WERI-Rb-1 (cell line): ENCODE measurements at regions not wholly inside any gene's neighbourhood (a gene's known extent, or its start where the extent isn't known, plus 50 kb on each side); places are given as distances from the start of the nearest gene placed in this dataset.

Source experiments
- DNase-seq: peaks from one replicate; pipeline ENCODE4 v3.0.0-alpha.2; 2020
- H3K27ac ChIP-seq: fragments of 250-450 bp; sonication (Bioruptor Pico); 2 replicates; pipeline ENCODE4 v1.5.1; 2020; ENCODE audit warnings: mild to moderate bottlenecking, moderate library complexity
- H3K27me3 ChIP-seq: fragments of 250-450 bp; sonication (Bioruptor Pico); 2 replicates; pipeline ENCODE4 v1.5.1; 2021; ENCODE audit warnings: mild to moderate bottlenecking, low read depth, moderate library complexity; ENCODE audit not compliant: insufficient read depth, severe bottlenecking
- H3K36me3 ChIP-seq: fragments of 250-450 bp; sonication (Bioruptor Pico); 2 replicates; pipeline ENCODE4 v1.5.1; 2020; ENCODE audit warnings: mild to moderate bottlenecking, moderate library complexity
- H3K4me3 ChIP-seq: 2 replicates; pipeline ENCODE4 v1.5.1; 2011; ENCODE audit warnings: low read depth, mild to moderate bottlenecking, control low read depth, low read length
- H3K9me3 ChIP-seq: fragments of 250-450 bp; sonication (Bioruptor Pico); 2 replicates; pipeline ENCODE4 v1.5.1; 2021; ENCODE audit warnings: mild to moderate bottlenecking, moderate library complexity; ENCODE audit not compliant: severe bottlenecking
- CTCF ChIP-seq: IDR thresholded peaks from 2 replicates; pipeline ENCODE4 v1.5.1; 2011; ENCODE audit warnings: low read depth, mild to moderate bottlenecking, control low read depth, inconsistent platforms, low read length

GRCh38 chr7:153130052-153130451, 370.5 kb downstream of the ACTR3B start:
- Histone ChIP-seq H3K27ac (no peak overlapping the region), H3K36me3 (no peaks in the 10 kb centered on the region)
- TF ChIP-seq CTCF, result no peak

DNA sequence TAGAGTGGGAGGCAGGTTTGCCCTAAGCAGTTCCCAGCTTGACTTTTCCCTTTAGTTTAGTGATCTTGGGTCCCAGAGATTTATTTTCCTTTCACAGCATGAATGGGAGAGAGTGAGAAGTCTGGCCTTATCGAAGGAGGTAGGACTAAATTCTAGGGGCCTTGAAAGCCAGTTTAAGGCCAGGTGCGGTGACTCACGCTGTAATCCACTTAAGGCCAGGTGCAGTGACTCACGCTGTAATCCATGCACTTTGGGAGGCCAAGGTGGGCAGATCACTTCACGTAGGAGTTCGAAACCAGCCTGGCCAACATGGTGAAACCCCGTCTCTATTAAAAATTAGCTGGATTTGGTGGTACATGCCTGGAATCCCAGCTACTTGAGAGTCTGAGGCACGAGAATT, 392.2 kb downstream of the ACTR3B start:
- Histone ChIP-seq H3K4me3 (no peak overlapping the region), H3K27ac (no peak overlapping the region), H3K27me3 (peaks cover 83% of the 10 kb centered on the region), H3K9me3 (peaks cover 2% of the 10 kb centered on the region), H3K36me3 (no peaks in the 10 kb centered on the region)
- DNase-seq, result no peak
- no peak for TF ChIP-seq CTCF

More at GRCh38 chr7:153130052-153130451, 370.5 kb downstream of the ACTR3B start:
- H3K9me3 ChIP-seq, result peaks cover 2% of the 10 kb centered on the region
- H3K4me3 ChIP-seq, result no peak overlapping the region
- DNase-seq, result no peak
- H3K27me3 ChIP-seq, result peaks cover 50% of the 10 kb centered on the region

- Histone ChIP-seq H3K9me3 (no peaks in the 10 kb centered on the region), H3K4me3 (no peak overlapping the region), H3K36me3 (no peaks in the 10 kb centered on the region), H3K27ac (no peak overlapping the region), H3K27me3 (peaks cover 83% of the 10 kb centered on the region)
- no peak for DNase-seq
- TF ChIP-seq CTCF, result no peak
Observed at GRCh38 chr7:153152801-153153422, 393.4 kb downstream of the ACTR3B start.

DNA sequence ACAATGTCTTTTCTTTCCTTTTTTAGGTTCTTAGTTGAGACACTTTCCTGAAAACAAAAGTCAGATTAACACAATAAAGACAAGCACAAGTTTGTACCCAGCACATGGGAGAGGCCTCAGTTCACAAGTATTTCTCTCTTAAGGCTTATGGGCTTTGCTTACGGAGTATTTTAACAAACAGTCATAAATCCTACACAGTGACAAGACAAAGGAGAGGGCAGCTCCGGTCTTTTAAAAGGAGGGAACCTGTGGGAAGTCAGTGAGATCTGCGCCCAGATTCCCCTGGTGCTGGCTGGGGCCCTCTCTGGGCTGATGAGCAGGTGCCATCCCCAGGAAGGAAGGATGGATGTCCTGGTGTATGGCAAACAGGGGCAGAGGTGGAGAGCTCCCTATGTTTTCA, 398.6 kb downstream of the ACTR3B start:
- TF ChIP-seq CTCF, result no peak
- Histone ChIP-seq H3K36me3 (no peaks in the 10 kb centered on the region), H3K4me3 (no peak overlapping the region), H3K27me3 (peaks cover 56% of the 10 kb centered on the region), H3K9me3 (peaks cover 2% of the 10 kb centered on the region), H3K27ac (no peak overlapping the region)
- no peak for DNase-seq

- H3K9me3 ChIP-seq, result peaks cover 9% of the 10 kb centered on the region
- no peak for DNase-seq
- H3K27me3 ChIP-seq, result peaks cover 25% of the 10 kb centered on the region
- no peak for TF ChIP-seq CTCF
- no peak overlapping the region for H3K27ac ChIP-seq
- H3K4me3 ChIP-seq, result no peak overlapping the region
- no peaks in the 10 kb centered on the region for H3K36me3 ChIP-seq
Observed at GRCh38 chr7:153170287-153170686, 410.7 kb downstream of the ACTR3B start.

- no peaks in the 10 kb centered on the region for H3K36me3 ChIP-seq
- peaks cover 5% of the 10 kb centered on the region for H3K9me3 ChIP-seq
- peaks cover 59% of the 10 kb centered on the region for H3K27me3 ChIP-seq
- DNase-seq, result no peak
- no peak for TF ChIP-seq CTCF
- H3K4me3 ChIP-seq, result no peak overlapping the region
- H3K27ac ChIP-seq, result no peak overlapping the region
Observed at GRCh38 chr7:153185936-153186335, 426.4 kb downstream of the ACTR3B start.
